H1 (cell line): ENCODE measurements at regions not wholly inside any gene's neighbourhood (a gene's known extent, or its start where the extent isn't known, plus 50 kb on each side); places are given as distances from the start of the nearest gene placed in this dataset.

Experiments used
- EZH2 ChIP-seq: fragments of 200-600 bp; sonication (generic); IDR thresholded peaks from 2 replicates; pipeline ENCODE4 v1.7.1; 2012; ENCODE audit warnings: low read depth, mild to moderate bottlenecking, moderate library complexity, low read length, inconsistent platforms; ENCODE audit not compliant: severe bottlenecking
- JUN ChIP-seq: IDR thresholded peaks from 2 replicates; pipeline ENCODE4 v1.6.1; 2011; ENCODE audit warnings: low read depth, mild to moderate bottlenecking, improper control_type of control experiment, low read length
- KDM1A ChIP-seq: fragments of 200-600, 300-600 bp; sonication (generic); IDR thresholded peaks from 2 replicates; pipeline ENCODE4 v1.7.1; 2016; ENCODE audit warnings: mild to moderate bottlenecking, low read length, borderline replicate concordance
- TF ChIP-seq, protein P1 (sequence below): IDR thresholded peaks from 2 replicates; pipeline ENCODE4 v1.6.1; 2011; ENCODE audit warnings: low read length, improper control_type of control experiment
- TF ChIP-seq, protein P2 (sequence below): IDR thresholded peaks from 2 replicates; pipeline ENCODE4 v1.6.1; 2011; ENCODE audit warnings: low read depth, mild to moderate bottlenecking, low read length; ENCODE audit not compliant: insufficient read depth

DNA sequence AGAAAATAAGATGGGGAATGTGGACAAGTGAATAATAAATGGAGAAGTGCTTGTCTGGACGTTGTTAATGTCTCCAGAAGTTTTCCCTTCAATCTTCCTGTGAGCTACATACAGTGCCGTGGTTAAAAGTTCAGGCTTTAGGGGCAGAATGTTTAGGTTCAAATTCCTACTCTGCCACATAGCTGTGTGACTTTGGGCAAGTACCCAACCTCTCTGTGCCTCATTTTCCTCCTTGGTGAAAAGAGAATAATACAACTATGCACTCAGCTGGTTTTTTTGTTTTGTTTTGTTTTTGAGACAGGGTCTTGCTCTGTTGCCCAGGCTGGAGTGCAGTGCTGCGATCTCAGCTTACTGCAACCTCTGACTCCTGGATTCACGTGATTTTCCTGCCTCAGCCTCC is 143.5 kb downstream of the CHIC2 start (continued):
- TF ChIP-seq KDM1A (no peak), JUN (no peak), EZH2 (no peak)
- TF ChIP-seq, protein P1, sequence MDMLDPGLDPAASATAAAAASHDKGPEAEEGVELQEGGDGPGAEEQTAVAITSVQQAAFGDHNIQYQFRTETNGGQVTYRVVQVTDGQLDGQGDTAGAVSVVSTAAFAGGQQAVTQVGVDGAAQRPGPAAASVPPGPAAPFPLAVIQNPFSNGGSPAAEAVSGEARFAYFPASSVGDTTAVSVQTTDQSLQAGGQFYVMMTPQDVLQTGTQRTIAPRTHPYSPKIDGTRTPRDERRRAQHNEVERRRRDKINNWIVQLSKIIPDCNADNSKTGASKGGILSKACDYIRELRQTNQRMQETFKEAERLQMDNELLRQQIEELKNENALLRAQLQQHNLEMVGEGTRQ, result no peak
- TF ChIP-seq, protein P2, sequence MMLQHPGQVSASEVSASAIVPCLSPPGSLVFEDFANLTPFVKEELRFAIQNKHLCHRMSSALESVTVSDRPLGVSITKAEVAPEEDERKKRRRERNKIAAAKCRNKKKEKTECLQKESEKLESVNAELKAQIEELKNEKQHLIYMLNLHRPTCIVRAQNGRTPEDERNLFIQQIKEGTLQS, result no peak
